ENCODE measurements at regions not wholly inside any gene's neighbourhood (a gene's known extent, or its start where the extent isn't known, plus 50 kb on each side); places are given as distances from the start of the nearest gene placed in this dataset.
"Not testable (repeated sequence)": the region's sequence is repeated elsewhere in the genome, so short reads cannot be mapped to it uniquely, and the experiment has no call there.

GRCh38 chr12:88667615-88668014 lies 87.3 kb upstream of the KITLG start:
- not testable (repeated sequence) for DNase-seq

GRCh38 chr12:88665071-88665470 lies 84.8 kb upstream of the KITLG start:
- no peak for DNase-seq

- no peak for DNase-seq
Measured at GRCh38 chr12:88662961-88663360, 82.7 kb upstream of the KITLG start.

GRCh38 chr12:88662093-88662492 lies 81.8 kb upstream of the KITLG start:
- DNase-seq = no peak

- DNase-seq = no peak
Measured at GRCh38 chr12:88658009-88658408, 77.7 kb upstream of the KITLG start.

GRCh38 chr12:88650715-88651114 lies 70.4 kb upstream of the KITLG start:
- DNase-seq = no peak

GRCh38 chr12:88648625-88649024 lies 68.4 kb upstream of the KITLG start:
- DNase-seq = no peak

- DNase-seq = no peak
Measured at GRCh38 chr12:88646824-88647223, 66.6 kb upstream of the KITLG start.

- DNase-seq = no peak
Measured at GRCh38 chr12:88645816-88646215, 65.5 kb upstream of the KITLG start.

GRCh38 chr12:88644946-88645702 lies 64.9 kb upstream of the KITLG start:
- DNase-seq = no peak

- no peak for DNase-seq
Measured at GRCh38 chr12:88643685-88644084, 63.4 kb upstream of the KITLG start.

GRCh38 chr12:88642675-88643431 lies 62.6 kb upstream of the KITLG start:
- no peak for DNase-seq

- no peak for DNase-seq
Measured at GRCh38 chr12:88638966-88639760, 58.9 kb upstream of the KITLG start.

GRCh38 chr12:88638388-88638787 lies 58.1 kb upstream of the KITLG start:
- no peak for DNase-seq

GRCh38 chr12:88634008-88634407 lies 53.7 kb upstream of the KITLG start:
- DNase-seq = no peak

- DNase-seq = no peak
Measured at GRCh38 chr12:88633312-88633711, 53.0 kb upstream of the KITLG start.

GRCh38 chr12:88630561-88630960 lies 50.3 kb upstream of the KITLG start:
- DNase-seq = no peak
